Suprapubic skin (tissue), 4 donors: ENCODE measurements at regions not wholly inside any gene's neighbourhood (a gene's known extent, or its start where the extent isn't known, plus 50 kb on each side); places are given as distances from the start of the nearest gene placed in this dataset.

Experiments used
- DNase-seq, 2 donors: peaks; one replicate each; pipeline ENCODE4 v3.0.0-alpha.2; 2019; ENCODE audit warnings: low spot score in 2 of 2
- H3K27ac ChIP-seq: fragments of 200-600 bp; sonication (generic); one replicate; pipeline ENCODE4 v1.5.1; 2019
- H3K27me3 ChIP-seq: fragments of 200-600 bp; sonication (generic); one replicate; pipeline ENCODE4 v1.5.1; 2019
- H3K36me3 ChIP-seq: fragments of 200-600 bp; sonication (generic); one replicate; pipeline ENCODE4 v1.5.1; 2019
- H3K4me1 ChIP-seq: fragments of 200-600 bp; sonication (generic); one replicate; pipeline ENCODE4 v1.5.1; 2019
- H3K4me3 ChIP-seq: fragments of 200-600 bp; sonication (generic); one replicate; pipeline ENCODE4 v1.5.1; 2019; ENCODE audit warnings: mild to moderate bottlenecking
- H3K9me3 ChIP-seq: fragments of 200-600 bp; sonication (generic); one replicate; pipeline ENCODE4 v1.5.1; 2019
- CTCF ChIP-seq, 2 donors: fragments of 200-600 bp in 1 of 2; fragments of 450-650 bp in 1 of 2; sonication (generic) in 1 of 2; IDR thresholded peaks; one replicate each; pipeline ENCODE4 v1.5.1; 2016 to 2019; ENCODE audit warnings: antibody characterized with exemption in 2 of 2, mild to moderate bottlenecking in 1 of 2, moderate library complexity in 1 of 2
- EP300 ChIP-seq: sonication (generic); formaldehyde crosslinking; IDR thresholded peaks from one replicate; pipeline ENCODE4 v1.6.1; 2017; ENCODE audit warnings: antibody characterized with exemption
- POLR2A ChIP-seq, 2 donors: fragments of 450-650 bp; IDR thresholded peaks; one replicate each; pipeline ENCODE4 v1.6.1; 2017; ENCODE audit warnings: antibody characterized with exemption in 2 of 2, mild to moderate bottlenecking in 2 of 2, moderate library complexity in 2 of 2
- POLR2AphosphoS5 ChIP-seq, 3 donors: sonication (generic); formaldehyde crosslinking; IDR thresholded peaks; one replicate each; pipeline ENCODE4 v1.6.1; 2017; ENCODE audit warnings: antibody characterized with exemption in 3 of 3
- WGBS: methylation state at CpG from one replicate; pipeline ENCODE4 v1.1.5; 2018; 5-methylcytosine and 5-hydroxymethylcytosine counted together

DNA sequence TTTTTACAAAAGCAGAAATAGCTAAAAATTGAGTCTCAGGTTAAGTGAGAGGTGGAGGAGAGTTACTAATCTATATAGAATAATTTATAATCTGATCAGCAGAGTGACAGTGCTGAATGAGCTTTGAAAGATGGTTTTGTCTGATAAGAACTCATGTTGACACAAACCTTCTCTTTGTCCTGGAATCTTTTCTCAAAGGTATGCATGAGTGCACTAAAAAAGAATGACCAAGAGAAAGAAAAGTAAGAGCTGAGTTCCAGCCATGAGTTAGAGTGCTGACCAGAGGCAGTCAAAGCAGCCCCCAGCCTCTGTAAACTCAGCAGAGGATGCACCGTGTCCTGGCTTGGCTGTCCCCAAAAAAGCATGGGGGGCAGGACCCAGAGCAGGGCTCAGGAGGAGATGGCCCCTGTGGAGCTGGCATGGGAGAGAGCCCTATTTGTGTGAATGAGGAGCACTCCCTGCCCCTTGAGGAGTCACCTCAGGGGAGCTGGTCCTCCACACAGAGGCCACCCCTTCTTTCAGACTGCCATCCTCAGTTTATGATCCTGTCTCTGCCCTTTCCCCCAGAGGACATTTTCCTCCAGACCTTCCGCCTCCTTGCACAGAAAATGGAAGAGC is 129.8 kb downstream of the SEC23A start:
- no peaks in the 10 kb centered on the region for H3K4me1 ChIP-seq
- no peak for DNase-seq
- H3K4me3 ChIP-seq, result no peak overlapping the region
- no peaks in the 10 kb centered on the region for H3K27me3 ChIP-seq
- WGBS, result 69% methylated on average over 2 of the region's 2 CpGs
- no peaks in the 10 kb centered on the region for H3K36me3 ChIP-seq
- H3K9me3 ChIP-seq, result no peaks in the 10 kb centered on the region
- TF ChIP-seq EP300 (no peak), CTCF (IDR thresholded peaks at IDR 0.05) (no peak), POLR2AphosphoS5 (IDR thresholded peaks at IDR 0.05) (no peak), POLR2A (IDR thresholded peaks at IDR 0.05) (no peak)
- H3K27ac ChIP-seq, result no peak overlapping the region

DNA sequence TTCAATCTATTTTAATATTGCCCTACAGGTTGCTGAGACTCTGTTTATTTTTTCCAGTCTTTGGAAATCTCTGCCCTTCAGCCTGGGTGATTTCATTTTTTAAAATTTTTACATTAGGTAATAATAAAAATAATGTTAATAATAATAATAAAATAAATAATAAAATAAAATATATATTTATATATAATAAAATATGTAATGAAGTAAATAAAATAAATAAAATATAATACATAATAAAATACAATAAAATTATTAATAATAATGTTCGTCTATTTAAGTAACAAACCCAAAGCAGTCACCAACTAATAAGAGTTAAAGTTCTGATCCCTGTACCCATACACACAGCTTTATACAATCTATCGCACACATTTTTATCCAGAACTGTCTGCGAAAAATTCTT is 130.5 kb downstream of the SEC23A start:
- Histone ChIP-seq H3K27me3 (no peaks in the 10 kb centered on the region), H3K4me1 (no peaks in the 10 kb centered on the region), H3K4me3 (no peak overlapping the region), H3K36me3 (no peaks in the 10 kb centered on the region), H3K27ac (no peak overlapping the region), H3K9me3 (no peaks in the 10 kb centered on the region)
- DNase-seq, result no peak
- 95% methylated on average over 3 of the region's 3 CpGs for WGBS
- no peak for TF ChIP-seq POLR2A (IDR thresholded peaks at IDR 0.05)
- no peak for TF ChIP-seq CTCF (IDR thresholded peaks at IDR 0.05)
- no peak for TF ChIP-seq EP300
- TF ChIP-seq POLR2AphosphoS5 (IDR thresholded peaks at IDR 0.05), result no peak

GRCh38 chr14:38971258-38971921 is 131.6 kb downstream of the SEC23A start:
- 78% methylated on average over 9 of the region's 9 CpGs for WGBS

GRCh38 chr14:38964630-38965029 is 138.4 kb downstream of the SEC23A start:
- DNase-seq, result no peak
- Histone ChIP-seq H3K4me3 (no peak overlapping the region), H3K36me3 (no peaks in the 10 kb centered on the region), H3K9me3 (no peaks in the 10 kb centered on the region), H3K4me1 (no peaks in the 10 kb centered on the region), H3K27me3 (no peaks in the 10 kb centered on the region), H3K27ac (no peak overlapping the region)
- TF ChIP-seq CTCF (IDR thresholded peaks at IDR 0.05) (no peak), POLR2AphosphoS5 (IDR thresholded peaks at IDR 0.05) (no peak), POLR2A (IDR thresholded peaks at IDR 0.05) (no peak), EP300 (no peak)

More at GRCh38 chr14:38971258-38971921, 131.6 kb downstream of the SEC23A start:
- H3K36me3 ChIP-seq, result no peaks in the 10 kb centered on the region
- no peaks in the 10 kb centered on the region for H3K27me3 ChIP-seq
- no peak for TF ChIP-seq CTCF (IDR thresholded peaks at IDR 0.05)
- no peak for TF ChIP-seq EP300
- no peak for TF ChIP-seq POLR2AphosphoS5 (IDR thresholded peaks at IDR 0.05)
- no peak for TF ChIP-seq POLR2A (IDR thresholded peaks at IDR 0.05)
- no peak for DNase-seq
- no peaks in the 10 kb centered on the region for H3K9me3 ChIP-seq
- H3K27ac ChIP-seq, result no peak overlapping the region
- no peak overlapping the region for H3K4me3 ChIP-seq
- H3K4me1 ChIP-seq, result no peaks in the 10 kb centered on the region

DNA sequence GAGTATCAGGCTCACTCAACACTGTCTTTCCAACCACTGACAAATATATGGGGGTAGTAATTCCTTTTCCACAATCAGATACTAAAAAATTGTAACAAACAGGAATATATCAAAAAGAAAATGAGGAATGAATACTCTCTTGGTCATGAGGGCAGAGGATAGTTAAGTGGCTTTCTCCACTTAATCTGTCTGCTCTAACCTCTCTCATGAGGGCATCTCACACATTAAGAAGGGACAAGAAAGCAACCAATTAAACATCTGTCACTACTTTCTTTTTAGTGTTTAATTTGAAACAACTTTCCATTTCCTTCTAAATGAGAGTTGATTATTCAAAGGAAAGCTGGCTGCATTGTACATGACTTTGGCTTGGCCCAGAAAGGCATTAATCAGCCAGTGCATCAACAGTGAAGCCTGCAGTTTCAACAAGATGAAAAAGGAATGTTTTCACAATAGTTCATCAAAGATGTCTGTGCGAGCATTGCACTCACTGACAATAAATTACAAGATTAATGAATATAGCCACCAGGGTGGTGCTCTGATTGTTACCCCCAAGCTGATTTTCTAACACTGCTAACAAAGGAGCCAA is 142.0 kb downstream of the SEC23A start:
- Histone ChIP-seq H3K4me1 (no peaks in the 10 kb centered on the region), H3K9me3 (no peaks in the 10 kb centered on the region), H3K4me3 (no peak overlapping the region), H3K27ac (no peak overlapping the region), H3K36me3 (no peaks in the 10 kb centered on the region), H3K27me3 (no peaks in the 10 kb centered on the region)
- no peak for DNase-seq
- TF ChIP-seq EP300 (no peak), POLR2A (IDR thresholded peaks at IDR 0.05) (no peak), POLR2AphosphoS5 (IDR thresholded peaks at IDR 0.05) (no peak), CTCF (IDR thresholded peaks at IDR 0.05) (no peak)
- WGBS, result 47% methylated on average over 1 of the region's 1 CpG
